ENCODE measurements at regions not wholly inside any gene's neighbourhood (a gene's known extent, or its start where the extent isn't known, plus 50 kb on each side); places are given as distances from the start of the nearest gene placed in this dataset.

- Histone ChIP-seq H3K79me1 (ENCODE audit: low read depth, low read length) (no peaks in the 10 kb centered on the region; the same call in 1 of the 2 replicates), H2BK20ac (ENCODE audit: low read length) (no peak overlapping the region), H3K79me2 (ENCODE audit: control insufficient read depth in 1 of 2, insufficient read depth in 2 of 2, low read length in 2 of 2) (no peaks in the 10 kb centered on the region), H3K9me3 (ENCODE audit: insufficient read depth in 2 of 2, low read depth in 1 of 2, low read length in 1 of 2) (no peaks in the 10 kb centered on the region), H2BK12ac (ENCODE audit: low read depth, low read length) (0 out of 2 replicates have a peak overlapping the region, but pooled peaks have one; percentile 17), H3K18ac (ENCODE audit: extremely low read depth, low read length) (no peak overlapping the region), H3K23me2 (ENCODE audit: low read depth, low read length) (peaks cover 30% of the 10 kb centered on the region), H2AFZ (ENCODE audit: low read length) (no peak overlapping the region), H4K8ac (ENCODE audit: extremely low read depth, insufficient read depth, low read length) (no peak overlapping the region), H4K91ac (replicated peaks; ENCODE audit: insufficient read length, low read length) (no peak overlapping the region), H2AK5ac (ENCODE audit: low read depth, low read length) (no peak overlapping the region), H2BK120ac (replicated peaks; ENCODE audit: low read depth, low read length) (no peak overlapping the region), H3K14ac (ENCODE audit: insufficient read length) (no peak overlapping the region), H3K4me1 (replicated peaks in 1 of 4; ENCODE audit: control insufficient read depth in 3 of 4, insufficient read depth in 4 of 4, low read length in 3 of 4) (peaks cover 3 to 24% (median 11%) of the 10 kb centered on the region in 4 experiments), H3K23ac (ENCODE audit: insufficient read length) (no peak overlapping the region), H3K27ac (ENCODE audit: low read depth, low read length) (no peak overlapping the region), H4K5ac (ENCODE audit: insufficient read length, low read depth, low read length) (no peak overlapping the region), H3K4me2 (ENCODE audit: insufficient read depth in 1 of 2, low read depth in 2 of 2, low read length in 2 of 2) (peak overlapping the region in 1 of 2 experiments; percentile 88; a peak in 1 of 4 replicates), H4K20me1 (replicated peaks in 1 of 2; ENCODE audit: control insufficient read depth in 1 of 2, insufficient read depth in 2 of 2, low read length in 2 of 2) (peaks cover 0 to 14% of the 10 kb centered on the region in 2 experiments), H3K36me3 (ENCODE audit: control insufficient read depth in 2 of 4, insufficient read depth in 4 of 4, low read length in 3 of 4) (no peaks in the 10 kb centered on the region), H3K4ac (replicated peaks; ENCODE audit: insufficient read length, low read depth, low read length) (no peak overlapping the region), H2BK15ac (ENCODE audit: low read length) (no peak overlapping the region), H2BK5ac (ENCODE audit: low read depth, low read length) (no peak overlapping the region), H3K9ac (replicated peaks in 1 of 4; ENCODE audit: extremely low read depth in 1 of 4, low read depth in 3 of 4, low read length in 3 of 4) (no peak overlapping the region), H3K27me3 (replicated peaks in 1 of 4; ENCODE audit: control insufficient read depth in 3 of 4, extremely low read depth in 1 of 4, insufficient read depth in 3 of 4, low read length in 3 of 4) (peaks cover 50 to 94% (median 90%) of the 10 kb centered on the region in 4 experiments), H3K4me3 (ENCODE audit: extremely low read depth in 1 of 4, insufficient read depth in 2 of 4, low read depth in 3 of 4, low read length in 4 of 4) (no peak overlapping the region), H3K56ac (replicated peaks; ENCODE audit: insufficient read length, low read depth, low read length) (no peak overlapping the region)
- ChIA-PET CTCF (ENCODE audit: partially characterized antibody) (no interaction called here), POLR2A (ENCODE audit: partially characterized antibody) (no interaction called here)
- FAIRE-seq (no peak), DNase-seq (ENCODE audit: low read depth in 1 of 2, low spot score in 2 of 2) (no peak)
- 78% methylated on average over 5 of the region's 5 CpGs; no CpG with 5 or more reads in 1 of the 2 experiments for WGBS, 2 experiments (ENCODE audit: extremely low coverage in 1 of 2, insufficient coverage in 1 of 2, insufficient read length in 1 of 2, insufficient replicate concordance in 2 of 2, low coverage in 1 of 2, low lambda C conversion rate in 2 of 2, missing lambda C conversion rate in 1 of 2)
- TF ChIP-seq JUN (IDR thresholded peaks at IDR 0.05; ENCODE audit: low read depth, low read length) (no peak), CHD2 (IDR thresholded peaks at IDR 0.05; ENCODE audit: low read length) (no peak), TAF1 (IDR thresholded peaks at IDR 0.05; ENCODE audit: low read depth, low read length) (no peak), BRCA1 (IDR thresholded peaks at IDR 0.05; ENCODE audit: low read depth, low read length) (no peak), KDM1A (IDR thresholded peaks at IDR 0.05; ENCODE audit: borderline replicate concordance, low read length) (no peak), CBX8 (IDR thresholded peaks at IDR 0.05; ENCODE audit: borderline replicate concordance, low read depth, low read length) (no peak), POLR2A (IDR thresholded peaks at IDR 0.05; ENCODE audit: control extremely low read depth in 1 of 2, low read depth in 2 of 2, low read length in 2 of 2) (no peak), GABPA (IDR thresholded peaks at IDR 0.05; ENCODE audit: borderline replicate concordance, insufficient read depth, low read length) (no peak), KDM5A (IDR thresholded peaks at IDR 0.05; ENCODE audit: low read length) (no peak), RBBP5 (IDR thresholded peaks at IDR 0.05; ENCODE audit: borderline replicate concordance, low read depth, low read length) (no peak), ASH2L (IDR thresholded peaks at IDR 0.05; ENCODE audit: low read length) (no peak), JUND (IDR thresholded peaks at IDR 0.05; ENCODE audit: low read length) (no peak), USF2 (IDR thresholded peaks at IDR 0.05; ENCODE audit: low read length) (no peak)
- TF ChIP-seq, protein P1, sequence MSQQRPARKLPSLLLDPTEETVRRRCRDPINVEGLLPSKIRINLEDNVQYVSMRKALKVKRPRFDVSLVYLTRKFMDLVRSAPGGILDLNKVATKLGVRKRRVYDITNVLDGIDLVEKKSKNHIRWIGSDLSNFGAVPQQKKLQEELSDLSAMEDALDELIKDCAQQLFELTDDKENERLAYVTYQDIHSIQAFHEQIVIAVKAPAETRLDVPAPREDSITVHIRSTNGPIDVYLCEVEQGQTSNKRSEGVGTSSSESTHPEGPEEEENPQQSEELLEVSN (IDR thresholded peaks at IDR 0.05) = no peak
These were observed 148.0 kb downstream of the ERCC6L2 start for GRCh38 chr9:96023486-96023885.
